Stimulated activated CD8-positive, alpha-beta memory T cell treated with anti-CD3 and anti-CD28 coated beads, Interleukin-12 subunit alpha, Interleukin-12 subunit beta, amount 100 ng/mL, for 1 hour (primary cell): ENCODE measurements at regions not wholly inside any gene's neighbourhood (a gene's known extent, or its start where the extent isn't known, plus 50 kb on each side); places are given as distances from the start of the nearest gene placed in this dataset.

Experiments
- DNase-seq: peaks from one replicate; pipeline ENCODE4 v3.0.0-alpha.2; 2020; ENCODE audit warnings: low read depth

DNA sequence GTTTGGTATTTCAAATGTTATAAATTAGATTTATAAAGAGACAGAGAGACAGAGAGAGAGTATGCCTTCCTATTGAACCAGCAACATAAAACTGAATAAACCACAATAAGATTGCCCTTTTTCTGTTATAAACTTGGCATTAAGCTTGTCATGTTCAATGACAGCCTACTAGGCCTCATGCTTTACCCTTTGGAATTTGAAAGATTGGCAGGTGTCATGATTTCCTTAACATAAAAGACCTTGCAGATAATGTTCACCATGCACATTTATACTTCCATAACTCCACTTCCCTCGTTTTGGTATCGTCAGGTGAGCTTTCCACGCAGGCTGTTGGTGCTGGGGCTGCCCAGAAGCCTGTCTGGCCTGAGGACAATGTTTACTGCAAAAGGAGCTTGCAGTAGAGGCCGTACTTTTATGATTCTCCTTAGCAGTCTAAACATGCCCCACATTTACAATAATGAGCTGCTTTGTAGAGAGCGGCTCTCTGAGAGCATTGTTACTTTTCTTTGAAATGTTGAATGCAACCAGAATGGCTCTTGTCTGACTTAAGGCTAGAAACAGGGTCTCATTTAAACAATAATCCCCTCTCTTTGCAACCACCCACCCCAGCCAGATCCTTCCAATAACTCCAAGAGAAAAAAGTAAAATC, 379.1 kb upstream of the ATP5MC3 start:
- no peak for DNase-seq

DNA sequence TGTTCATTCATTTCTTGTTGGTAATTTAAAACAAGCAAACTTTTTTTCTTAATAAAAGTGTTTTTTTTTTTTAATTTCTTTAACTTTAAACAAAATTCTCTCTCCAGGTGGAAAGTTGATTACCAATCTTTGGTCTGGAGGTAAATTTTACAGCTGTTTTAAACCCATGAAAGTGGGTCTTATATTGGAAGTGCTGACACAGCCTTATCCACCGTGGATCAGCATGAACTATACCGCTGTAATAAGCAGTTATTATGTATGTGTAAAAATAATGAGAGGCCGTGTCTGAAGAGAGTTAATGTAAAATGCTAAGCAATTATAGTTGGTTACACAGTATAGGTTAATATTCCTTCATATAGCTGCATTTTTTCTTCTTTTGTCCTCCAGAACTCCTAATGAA, 378.1 kb upstream of the ATP5MC3 start:
- no peak for DNase-seq

- DNase-seq, result no peak
Measured at GRCh38 chr2:175557810-175558377, 376.4 kb upstream of the ATP5MC3 start.

GRCh38 chr2:175553910-175554309, 372.4 kb upstream of the ATP5MC3 start:
- no peak for DNase-seq

DNA sequence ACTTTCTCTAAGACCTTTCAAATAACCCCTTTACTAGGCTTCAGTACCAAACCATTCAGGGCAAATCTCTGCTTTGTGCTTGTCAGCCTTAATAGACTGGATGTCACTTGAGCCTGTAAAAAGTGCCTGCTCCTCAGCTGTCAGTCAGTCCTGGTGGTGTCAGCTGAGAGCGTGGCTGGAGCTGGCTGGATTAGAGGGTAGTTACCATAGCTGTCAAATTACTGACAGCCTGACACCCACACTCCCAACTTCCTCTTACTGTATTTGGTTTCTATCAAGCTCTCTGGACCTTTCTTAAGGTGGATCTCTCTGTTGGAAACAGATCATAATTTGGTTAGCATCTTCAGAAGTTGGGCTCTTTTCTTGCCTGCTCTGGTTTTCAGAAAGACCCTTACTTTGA, 371.4 kb upstream of the ATP5MC3 start:
- no peak for DNase-seq

- DNase-seq, result no peak
Measured at GRCh38 chr2:175540421-175540820, 358.9 kb upstream of the ATP5MC3 start.

GRCh38 chr2:175539122-175539521, 357.6 kb upstream of the ATP5MC3 start:
- DNase-seq, result no peak

DNA sequence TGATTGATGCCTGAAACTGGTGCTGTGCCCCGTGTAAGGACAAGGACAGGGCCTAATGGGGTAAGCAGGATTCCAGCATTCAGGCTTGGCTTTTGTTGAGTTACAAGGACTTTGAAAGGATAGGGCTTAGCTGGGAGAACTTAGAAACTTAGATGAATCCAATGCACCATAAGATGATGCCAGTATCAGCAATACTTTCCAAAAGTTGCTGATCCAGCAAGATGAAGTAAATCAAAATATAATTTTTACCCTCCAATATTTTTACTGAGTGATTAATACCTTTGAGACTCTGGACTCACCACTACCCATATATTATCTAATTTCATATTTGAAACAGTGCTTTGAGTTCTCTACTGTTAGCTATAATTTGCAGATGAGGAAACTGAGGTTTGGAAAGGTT, 354.5 kb upstream of the ATP5MC3 start:
- DNase-seq, result no peak

DNA sequence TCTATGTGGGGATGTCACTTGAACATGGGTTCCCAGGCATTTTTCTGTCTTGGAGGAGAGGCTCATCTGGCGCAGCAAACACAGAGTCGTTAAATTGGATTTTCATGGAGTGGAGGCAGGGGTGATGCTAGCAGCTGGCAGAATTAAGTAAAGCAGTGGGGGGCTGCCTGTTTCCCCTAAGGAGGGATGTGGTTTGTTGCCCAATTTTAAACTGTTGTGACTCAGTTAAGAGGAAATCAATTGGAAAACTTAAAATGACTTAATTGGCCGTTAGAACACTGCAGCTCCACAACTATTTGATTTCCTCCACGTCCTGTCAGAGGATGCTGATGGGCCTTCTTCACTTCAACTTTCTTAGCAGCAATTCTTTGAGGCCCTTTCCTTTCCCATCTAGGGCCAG, 354.1 kb upstream of the ATP5MC3 start:
- no peak for DNase-seq

GRCh38 chr2:175525975-175526374, 344.5 kb upstream of the ATP5MC3 start:
- no peak for DNase-seq

DNA sequence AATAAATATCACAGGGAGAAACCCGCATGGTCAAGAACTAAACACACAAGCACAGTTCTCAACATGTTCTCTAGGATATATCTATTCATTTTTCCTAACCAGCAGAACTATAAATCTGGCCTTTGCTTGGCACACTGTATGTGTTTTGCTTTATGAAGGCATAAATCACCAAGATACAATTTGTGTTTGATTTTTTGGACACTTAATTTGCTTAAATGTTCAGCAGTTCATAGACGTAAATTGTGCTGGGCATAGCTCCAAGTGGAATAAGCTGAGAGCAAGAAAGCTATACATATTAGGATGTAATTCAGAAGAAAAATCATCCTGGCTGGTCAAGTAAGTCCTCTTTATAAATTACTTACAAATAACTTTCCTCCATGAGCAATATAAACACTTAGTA, 341.5 kb upstream of the ATP5MC3 start:
- DNase-seq, result no peak

DNA sequence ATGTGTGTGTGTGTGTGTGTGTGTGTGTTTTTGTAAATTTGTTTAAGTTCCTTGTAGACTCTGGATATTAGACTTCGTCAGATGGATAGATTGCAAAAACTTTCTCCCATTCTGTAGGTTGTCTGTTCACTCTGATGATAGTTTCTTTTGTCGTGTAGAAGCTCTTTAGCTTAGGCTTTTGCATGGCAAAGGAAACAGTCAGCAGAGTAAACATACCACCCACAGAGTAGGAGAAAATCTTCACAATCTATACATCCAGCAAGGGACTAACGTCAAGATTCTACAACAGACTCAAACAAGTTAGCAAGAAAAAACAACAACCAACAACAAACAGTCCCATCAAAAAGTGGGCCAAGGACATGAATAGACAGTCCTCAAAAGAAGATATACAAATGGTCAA, 336.7 kb upstream of the ATP5MC3 start:
- no peak for DNase-seq

DNA sequence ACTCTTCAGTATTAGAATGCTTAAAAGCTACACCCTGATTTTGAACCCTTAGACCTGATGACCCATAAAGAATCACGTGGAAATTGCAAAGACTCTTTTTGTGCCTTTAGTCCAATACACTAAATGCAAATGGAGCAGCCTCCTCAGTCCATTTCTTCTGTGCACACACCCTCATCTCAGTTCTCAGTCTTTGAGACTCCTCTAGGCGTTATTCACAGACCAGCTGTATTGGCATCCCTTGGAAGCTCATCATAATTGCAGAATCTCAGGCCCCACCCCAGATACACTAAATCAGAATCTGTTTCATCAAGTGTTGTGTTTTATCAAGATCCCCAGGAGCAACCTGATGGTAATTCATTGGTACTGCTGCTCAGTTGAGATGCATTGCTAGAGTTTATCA, 335.0 kb upstream of the ATP5MC3 start:
- no peak for DNase-seq

- DNase-seq, result no peak
Measured at GRCh38 chr2:175500255-175500654, 318.7 kb upstream of the ATP5MC3 start.

DNA sequence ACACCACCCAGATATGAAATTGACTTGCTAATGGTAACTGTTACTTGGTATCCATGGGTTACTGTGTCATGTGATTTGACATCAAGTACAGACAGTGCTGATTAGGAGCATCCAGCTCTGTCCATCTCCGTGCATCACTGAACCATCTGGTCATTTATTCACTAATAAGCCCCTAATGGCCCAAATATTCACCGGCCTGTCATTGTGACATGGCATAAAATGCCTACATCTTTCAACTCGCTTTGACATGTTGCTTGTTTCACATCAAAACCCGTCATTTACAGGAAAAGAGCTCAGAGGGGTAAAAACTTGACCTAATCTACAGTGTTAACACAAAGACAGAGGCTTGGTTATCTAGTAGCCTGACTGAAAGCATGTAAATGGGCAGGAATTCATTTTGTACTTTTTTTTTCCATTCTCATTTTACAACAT, 308.9 kb upstream of the ATP5MC3 start:
- DNase-seq, result no peak

- no peak for DNase-seq
Measured at GRCh38 chr2:175478096-175478768, 296.7 kb upstream of the ATP5MC3 start.

GRCh38 chr2:175476948-175477347, 295.4 kb upstream of the ATP5MC3 start:
- DNase-seq, result no peak

DNA sequence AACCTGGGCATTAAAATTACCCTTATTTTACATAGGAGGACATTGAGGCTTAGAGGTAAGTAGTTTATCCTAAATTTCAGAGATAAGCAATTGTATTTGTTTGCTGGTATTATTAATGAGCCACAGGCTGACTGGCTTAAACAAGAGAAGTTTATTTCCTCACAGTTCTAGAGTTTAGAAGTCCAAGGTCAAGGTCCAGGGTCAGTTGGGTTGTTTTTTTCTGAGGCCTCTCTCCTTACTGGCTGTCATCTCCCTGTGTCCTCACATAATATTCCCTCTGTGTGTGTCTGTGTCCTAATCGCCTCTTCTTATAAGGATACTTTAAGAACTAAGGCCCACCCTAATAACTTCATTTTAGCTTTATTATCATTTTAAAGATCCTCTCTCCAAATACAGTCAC, 294.9 kb upstream of the ATP5MC3 start:
- DNase-seq, result no peak

- DNase-seq, result no peak
Measured at GRCh38 chr2:175475130-175475529, 293.6 kb upstream of the ATP5MC3 start.

DNA sequence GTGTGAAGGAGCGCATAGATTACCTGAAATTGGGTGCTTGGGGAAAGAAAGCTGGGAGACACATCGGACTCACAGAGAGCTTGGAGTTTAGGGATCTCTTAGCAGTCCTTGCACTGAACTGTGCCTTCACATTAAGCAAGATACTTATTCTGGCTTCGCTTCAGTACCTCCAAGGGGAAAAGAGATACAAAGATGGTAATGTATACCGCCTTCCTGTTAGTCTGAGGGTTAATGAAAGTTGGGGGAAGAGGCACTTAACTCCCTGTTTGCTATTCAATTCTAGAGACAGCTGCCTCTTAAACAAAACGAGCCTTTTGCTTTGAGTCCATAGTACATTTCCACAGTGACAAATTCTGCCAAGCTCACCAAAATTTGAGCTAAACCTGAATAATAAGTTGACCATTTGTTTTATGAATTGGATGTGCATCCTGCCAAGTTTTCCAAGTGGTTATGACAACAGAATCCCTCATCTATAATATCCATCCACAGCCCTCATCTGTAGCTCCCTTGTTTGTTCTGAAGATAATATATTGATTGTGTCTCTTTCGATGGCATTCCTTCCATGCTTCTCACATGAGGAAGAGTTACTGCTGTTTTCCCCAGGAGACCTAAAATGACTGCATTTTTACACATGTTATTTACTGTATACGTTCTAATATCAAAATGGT, 287.1 kb upstream of the ATP5MC3 start:
- DNase-seq, result no peak

DNA sequence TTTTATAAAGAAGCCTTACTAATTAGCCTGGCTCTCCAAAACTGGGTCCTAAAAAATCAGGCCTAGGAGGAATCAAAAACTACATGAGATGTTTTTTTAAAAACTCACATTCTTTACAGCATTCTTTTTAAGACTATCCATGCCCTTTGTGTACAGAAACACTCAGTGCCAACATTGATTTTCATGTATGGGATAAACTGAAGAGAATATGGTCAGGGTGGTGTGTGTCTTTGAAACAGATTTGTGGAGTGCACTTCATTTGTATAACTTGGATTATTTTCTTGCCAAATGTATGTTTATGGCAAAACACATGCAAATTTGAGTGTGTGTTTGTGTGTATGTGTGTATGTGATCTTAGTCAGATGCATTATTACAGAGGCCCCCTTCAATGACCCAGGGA, 283.6 kb upstream of the ATP5MC3 start:
- DNase-seq, result no peak

GRCh38 chr2:175464311-175464670, 282.8 kb upstream of the ATP5MC3 start:
- DNase-seq, result no peak

- no peak for DNase-seq
Measured at GRCh38 chr2:175463589-175464310, 282.2 kb upstream of the ATP5MC3 start.
